GM19372 (cell line): ENCODE measurements at regions not wholly inside any gene's neighbourhood (a gene's known extent, or its start where the extent isn't known, plus 50 kb on each side); places are given as distances from the start of the nearest gene placed in this dataset.

ENCODE experiments used
- ATAC-seq: cut with Tn5 transposase; IDR thresholded peaks from one replicate; pipeline ENCODE4 v1.9.1; 2021; ENCODE audit warnings: mild to moderate bottlenecking, low read depth, moderate library complexity; ENCODE audit not compliant: unreplicated experiment

DNA sequence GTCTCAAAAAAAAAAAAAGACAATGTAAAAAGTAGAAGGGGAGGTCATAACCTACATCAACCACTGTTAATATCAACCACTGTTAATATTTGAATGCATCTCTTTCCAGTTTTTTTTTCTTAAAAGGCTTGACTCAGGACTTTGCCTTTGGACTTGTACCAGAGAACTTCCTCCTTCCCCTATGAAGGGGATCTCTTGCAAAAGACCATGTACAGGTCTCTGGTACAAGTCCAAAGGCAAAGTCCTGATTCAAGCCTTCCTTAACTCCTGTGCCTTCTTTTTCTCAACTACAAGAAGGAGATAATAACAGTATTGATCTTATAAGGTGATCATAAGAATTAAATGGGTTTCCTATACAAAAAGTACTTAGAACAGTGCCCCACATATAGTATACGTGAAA, 563.5 kb downstream of the BUD13 start:
- no peak for ATAC-seq

DNA sequence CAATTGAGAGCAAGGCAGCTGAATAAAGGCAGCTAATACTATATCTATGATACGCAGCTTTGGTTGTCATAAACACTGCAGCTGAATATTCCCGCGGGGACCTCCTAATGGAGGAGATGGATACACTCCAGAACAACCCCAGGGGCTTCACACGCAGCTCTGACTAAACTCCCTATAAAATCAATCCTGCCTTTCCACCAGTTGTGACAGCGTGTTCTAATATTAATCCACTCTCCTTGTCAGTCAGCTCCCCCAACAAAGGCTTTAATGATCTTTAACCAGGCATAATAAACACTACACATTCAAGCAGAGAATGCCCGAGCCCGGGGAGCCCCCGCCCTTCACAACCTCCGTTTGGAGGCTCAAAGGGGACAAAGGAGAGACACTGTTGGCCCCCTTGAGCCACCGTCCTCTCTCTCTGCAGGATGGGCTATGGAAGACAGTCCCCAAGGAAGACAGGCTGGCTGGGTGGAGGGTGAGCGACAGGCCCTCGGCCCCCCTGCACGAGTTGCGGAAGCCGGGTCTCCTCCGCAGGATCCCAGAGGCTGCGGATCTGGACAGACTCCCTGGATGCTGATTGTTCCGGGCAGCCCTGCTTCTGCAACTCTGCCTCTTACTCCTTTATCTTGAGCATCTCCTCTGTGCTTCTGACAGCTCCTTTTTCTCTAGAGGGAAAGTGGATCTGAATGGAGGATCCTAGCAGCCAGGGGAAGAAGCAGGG, 565.2 kb downstream of the BUD13 start:
- ATAC-seq = no peak

DNA sequence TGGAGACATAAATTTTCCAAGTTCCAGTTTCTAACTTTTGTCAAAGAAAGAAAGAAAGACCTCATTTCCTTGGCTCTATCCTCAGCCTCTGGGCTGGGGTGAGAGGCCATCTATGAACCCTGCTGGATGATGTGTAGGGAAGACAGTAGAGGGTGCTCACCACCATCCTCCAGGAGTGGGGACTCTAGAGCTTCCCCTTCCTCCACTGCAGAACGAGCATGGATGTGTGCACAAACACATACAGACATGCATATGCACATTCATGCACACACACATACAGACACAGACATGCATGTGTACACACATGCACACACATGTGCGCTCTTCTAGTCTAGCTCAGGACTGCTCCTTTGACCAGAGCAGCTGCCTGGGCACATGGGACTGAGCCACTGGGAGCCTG, 565.8 kb downstream of the BUD13 start:
- no peak for ATAC-seq

DNA sequence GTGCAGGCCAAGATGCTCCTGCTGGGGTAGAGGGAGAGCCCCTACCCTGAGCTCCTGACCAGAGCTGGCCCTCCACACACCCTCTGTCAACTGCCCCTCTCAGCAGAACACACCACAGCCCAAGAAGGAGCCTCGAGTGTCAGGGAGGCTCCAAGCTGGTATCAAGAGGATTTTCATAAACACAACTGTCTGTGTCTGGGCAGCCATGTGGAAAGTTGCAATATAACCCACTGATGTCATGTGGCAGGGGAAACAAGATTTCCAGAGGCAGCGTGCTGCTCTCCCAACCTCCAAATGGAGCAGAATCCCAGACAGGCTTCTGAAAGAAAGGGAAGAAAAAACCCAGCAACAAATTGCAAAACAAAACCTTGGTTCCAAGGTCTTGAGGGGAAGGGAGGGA, 569.9 kb downstream of the BUD13 start:
- ATAC-seq = no peak

DNA sequence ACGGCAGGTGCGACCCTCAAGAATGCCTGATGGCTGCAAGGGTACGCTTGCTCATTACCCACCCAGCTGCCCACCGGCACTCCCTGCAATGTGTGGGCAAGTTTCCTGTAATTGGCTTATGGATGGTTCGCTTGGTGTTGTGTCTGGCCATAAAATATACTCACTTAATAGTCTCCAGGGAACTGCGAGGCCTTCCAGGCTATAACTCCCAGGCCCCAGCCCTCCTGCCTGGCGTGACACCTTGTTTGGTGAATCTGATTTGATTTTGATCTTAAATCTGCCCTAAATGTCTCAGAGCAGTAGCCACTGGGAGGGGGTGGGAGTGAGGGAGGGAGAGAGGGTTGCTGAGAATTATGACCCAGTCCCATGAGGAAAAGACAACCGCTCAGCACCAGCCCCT, 572.2 kb downstream of the BUD13 start:
- no peak for ATAC-seq

DNA sequence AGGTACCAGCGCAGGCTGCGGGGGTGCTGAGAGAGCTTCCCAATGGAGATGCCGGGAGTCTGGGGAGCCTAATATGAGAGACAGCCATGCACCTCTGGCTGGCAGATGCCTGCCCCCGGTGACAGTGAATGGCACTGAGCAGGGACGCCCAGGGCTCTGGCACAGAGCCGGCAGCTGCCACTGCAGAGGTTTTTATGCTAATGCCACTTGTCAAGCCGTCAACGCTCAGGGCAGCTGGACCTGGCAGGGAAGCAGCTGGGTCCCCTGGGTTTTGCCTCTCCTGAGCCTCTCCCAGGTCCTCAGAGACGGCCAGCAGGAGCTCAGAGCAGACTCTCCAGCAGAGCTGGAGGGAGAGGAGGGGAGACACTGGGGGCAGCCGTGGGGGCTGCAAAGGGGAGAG, 573.6 kb downstream of the BUD13 start:
- ATAC-seq = no peak

DNA sequence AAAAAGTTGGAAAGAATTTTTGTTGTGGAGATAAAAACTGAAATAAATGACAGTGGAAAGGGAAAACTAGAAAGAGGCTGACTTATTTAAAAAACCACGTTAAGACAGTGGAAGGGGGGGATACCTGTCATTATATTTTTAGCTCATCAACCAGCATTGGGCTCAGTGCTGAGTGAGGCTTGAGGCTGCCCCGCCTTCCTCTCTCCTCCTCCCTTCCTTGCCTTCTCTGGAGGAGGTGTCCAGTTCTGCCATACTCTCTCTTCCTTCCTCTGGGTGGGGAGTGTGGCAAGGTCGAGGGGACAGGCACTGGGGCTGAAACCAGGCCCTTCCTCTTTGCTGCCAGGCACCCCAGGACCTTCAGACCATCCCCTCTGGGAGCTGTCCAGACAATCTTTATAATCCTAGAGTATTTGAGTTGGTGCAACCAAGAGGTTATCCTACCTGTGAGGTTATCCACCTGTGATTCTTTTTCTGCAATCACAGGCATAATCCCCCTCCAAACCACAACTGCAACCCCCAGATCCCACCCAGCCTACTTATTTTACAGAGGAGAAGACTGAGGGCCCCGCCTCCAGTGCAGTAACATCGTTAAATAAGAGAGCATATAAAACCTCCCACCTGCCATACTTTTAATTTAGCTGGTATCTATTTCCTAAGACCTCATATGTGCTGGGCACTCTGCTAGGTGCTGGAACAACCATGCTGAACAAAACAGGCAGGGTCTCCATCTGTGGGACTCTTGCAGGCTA, 578.5 kb downstream of the BUD13 start:
- ATAC-seq = no peak

DNA sequence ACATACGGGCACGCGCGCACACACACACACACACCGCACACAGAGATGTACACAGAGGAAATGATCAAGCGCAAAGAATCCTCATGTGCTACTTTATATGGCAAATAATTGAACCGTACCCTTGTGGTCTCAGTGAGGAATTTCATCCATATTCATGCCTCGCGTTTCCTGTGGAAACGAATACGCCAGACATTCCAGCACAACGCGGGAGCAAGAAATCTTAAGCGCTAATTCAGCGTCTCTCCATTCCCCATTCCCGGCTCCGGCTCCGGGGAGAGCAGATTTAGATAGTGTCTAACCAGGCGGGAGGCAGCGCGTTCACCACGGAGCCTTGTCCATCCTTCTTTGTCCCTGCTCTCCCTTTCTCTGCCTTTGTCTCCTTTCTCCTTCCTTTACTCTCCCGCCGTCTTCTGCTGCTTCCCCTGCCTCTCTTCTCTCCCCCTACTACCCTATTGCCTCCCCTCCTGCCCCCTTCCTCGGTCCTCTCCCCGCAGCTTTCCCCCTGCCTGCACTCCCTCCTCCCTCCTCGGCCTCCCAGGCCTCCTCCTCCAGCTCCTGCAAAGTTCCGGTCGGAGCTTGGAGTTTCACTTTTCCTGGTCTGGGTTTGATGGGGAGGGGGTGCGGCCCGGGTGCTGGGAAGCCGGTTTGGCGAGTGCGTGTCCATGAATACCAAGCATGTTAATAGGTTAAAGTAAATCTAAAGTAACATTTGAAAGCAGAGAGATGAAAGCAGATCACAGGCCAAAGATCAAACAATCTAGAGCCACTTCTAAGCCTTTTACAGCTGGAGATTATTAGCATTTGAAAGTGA, 579.3 kb downstream of the BUD13 start:
- no peak for ATAC-seq

DNA sequence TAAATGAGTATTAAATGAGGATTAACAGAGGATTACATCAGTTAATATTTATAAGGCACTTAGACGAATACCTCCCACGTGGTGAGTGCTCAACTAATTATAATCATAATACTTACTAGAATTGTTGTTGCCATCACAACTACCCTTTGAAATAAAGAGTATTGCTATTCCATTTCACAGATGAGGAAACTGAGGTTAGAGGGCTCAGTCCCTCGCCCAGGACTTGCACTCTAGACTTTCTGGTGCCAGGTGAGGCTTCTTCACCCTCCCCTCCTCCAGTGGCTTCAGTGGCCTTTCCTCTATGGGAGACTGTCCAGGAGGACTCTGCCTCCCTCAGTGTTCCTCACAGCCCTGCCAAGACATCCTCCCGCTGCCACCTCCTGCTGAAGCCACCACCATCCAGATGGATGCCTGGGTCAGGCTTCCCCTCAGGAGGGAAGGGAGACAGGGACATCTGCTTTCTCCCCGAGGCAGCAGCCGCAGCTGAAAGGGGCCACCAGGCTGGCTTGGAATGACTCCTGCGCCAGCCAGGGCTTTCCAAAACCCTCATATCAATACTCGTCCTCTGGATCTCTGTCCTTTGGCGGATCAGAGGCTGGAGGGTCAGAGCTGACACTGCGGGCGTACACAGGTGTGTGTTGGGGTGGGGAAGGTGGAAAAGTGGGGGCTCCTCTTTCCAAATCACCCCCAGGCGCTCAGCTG, 580.1 kb downstream of the BUD13 start:
- no peak for ATAC-seq

DNA sequence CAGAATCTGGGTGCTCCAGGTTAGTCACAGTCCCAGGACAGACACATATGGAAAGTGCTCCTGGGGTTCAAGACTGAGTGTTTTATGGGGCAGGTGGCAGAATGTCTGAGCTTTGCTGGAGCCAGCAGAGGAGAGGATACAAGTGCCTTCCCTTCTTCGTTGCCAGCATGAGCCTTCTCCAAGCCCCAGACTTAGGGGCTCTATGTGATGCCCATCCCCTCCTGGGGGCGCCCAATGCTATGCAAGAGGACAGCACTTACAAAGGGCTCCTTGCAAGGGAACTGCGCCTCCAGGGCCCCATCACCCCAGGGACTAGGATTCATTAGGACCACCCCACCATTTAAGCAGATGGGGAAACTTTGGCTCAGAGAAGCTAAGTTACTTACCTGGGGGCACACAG, 581.9 kb downstream of the BUD13 start:
- ATAC-seq = no peak

DNA sequence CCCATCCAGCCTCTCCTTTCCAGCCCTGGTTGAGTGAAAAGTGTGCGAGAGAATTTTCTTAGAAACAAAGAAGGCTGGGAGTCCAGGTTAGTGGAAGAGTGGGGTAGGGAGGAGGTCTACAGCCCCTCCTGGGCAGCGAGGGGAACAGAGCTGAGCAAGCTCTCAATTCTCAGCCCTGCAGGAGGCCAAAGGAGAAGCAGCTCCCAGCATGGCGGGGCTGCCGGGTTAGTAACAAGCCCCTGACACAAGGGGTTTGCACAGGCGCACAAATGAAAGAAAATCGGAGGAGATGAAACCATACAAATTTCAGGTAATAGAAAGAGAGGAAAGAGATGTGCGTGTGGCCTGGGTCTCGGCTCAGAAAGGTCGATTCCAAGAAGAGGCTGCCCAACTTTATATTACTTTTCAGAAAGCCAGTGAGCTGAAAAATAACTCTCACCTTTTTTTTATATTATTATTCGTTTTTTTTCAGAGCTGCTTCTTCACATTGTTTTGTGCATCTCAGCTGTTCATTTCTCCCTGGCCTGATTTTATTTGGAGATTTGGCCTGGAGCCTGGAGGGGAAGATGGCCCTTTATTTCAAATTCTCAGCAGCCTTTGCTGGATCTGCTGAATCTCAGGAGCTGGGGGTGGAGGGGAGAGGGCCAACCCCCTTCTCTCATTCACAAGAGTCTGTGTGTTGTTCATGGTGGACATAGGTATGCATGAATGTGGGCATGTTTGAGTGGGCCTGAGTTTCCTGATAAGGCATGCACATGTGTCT, 583.2 kb downstream of the BUD13 start:
- ATAC-seq = no peak

DNA sequence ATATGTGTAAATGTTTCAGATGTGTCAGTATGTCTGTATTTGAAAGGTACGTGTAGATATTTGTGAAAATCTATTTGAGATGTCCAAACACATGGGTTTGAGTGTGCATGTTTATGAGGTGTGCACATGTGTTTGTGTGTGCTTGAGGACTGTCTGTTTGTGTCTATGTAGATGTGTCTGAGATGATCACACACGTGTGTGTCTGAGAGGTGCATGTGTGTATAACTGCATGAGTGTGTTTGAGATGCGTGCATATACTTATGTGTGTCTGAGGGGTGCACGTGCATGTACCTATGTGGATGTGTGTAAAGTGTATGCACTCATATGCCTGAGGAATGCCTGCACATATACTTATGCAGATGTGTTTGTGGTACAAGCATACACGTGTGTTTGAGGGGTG, 584.4 kb downstream of the BUD13 start:
- ATAC-seq = no peak

DNA sequence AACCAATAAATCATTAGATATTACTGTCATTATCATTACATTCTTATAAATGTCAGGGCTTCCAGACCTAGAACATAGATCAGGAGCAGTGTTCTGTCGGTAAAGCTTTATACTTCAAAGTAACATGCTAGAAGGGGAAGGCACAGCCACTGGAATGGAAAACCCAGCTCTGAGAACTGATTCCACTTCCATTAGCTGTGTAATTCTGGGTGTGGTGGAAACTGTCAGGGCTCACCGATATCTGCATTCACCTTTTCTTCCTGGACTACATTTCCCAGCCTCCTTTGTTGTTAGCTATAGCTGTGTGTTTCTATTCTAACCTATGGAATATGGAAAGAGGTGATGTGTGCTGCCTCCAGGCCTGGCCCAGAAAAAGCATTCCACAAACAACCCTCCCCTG, 585.8 kb downstream of the BUD13 start:
- ATAC-seq = no peak

DNA sequence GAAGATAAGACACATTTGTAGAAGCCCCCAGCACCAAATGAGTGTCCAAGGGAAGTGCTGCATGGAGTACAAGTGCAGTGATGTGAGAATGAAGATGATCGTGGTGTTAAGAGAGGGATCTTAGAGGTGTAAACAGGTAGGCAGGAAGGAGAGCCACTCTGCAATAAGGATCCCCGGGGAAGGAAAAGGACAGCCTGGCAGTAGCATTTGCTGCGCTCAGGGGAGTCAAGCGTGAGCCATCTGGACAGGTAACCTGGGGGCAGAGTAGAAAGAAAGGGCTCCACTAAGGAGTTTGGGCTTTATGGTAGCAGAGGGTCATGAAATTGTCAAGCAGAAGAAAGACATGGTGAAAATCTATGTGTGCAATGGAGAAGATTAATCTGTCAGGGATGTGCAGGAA, 587.2 kb downstream of the BUD13 start:
- no peak for ATAC-seq

DNA sequence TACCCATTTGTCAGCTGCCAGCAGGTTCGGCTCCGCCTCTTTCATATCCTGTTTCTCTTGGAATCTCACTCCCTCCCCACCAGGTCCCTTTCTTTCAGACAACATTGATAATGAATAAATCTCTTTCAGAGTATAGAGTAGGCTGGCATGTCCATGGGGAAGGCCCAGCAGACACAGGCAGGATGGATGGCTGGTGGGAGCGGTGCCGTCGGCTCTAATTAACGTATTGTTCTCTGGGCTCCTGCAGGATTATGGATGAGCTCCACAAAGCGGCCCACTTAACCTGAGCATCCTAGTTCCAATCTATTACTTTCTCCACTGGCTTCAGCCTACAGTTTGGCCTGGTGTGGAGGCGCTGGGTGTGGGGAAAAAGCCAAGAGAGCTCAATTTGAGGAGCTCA, 588.0 kb downstream of the BUD13 start:
- no peak for ATAC-seq

DNA sequence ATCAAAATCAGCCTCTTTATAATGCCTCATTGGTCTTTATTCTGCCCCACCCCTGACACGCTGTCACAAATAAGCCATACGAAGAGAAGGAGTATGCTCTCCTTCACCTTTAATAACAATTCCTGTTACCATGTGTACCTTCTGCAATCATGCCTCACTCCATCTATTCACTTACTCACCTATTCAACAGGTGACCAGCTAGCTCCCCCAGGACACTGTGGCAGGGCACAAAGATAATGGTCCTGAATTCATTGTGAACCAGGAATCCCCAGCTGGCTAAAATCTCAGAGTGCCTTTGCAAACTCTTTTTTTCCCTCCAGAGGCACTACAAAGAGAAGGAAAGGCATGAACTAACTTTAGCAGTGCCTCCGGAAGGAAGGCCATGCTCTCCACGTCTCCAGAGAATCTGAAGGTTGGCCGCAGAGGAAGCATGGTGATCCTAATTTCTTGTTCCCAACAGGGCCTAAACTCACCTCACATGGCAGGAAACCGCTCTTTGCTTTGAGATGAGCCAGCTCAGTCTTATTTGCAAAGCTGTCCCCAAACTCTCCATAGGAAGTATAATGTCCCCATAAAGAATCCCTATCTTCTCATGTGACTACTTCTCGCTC, 590.3 kb downstream of the BUD13 start:
- no peak for ATAC-seq

DNA sequence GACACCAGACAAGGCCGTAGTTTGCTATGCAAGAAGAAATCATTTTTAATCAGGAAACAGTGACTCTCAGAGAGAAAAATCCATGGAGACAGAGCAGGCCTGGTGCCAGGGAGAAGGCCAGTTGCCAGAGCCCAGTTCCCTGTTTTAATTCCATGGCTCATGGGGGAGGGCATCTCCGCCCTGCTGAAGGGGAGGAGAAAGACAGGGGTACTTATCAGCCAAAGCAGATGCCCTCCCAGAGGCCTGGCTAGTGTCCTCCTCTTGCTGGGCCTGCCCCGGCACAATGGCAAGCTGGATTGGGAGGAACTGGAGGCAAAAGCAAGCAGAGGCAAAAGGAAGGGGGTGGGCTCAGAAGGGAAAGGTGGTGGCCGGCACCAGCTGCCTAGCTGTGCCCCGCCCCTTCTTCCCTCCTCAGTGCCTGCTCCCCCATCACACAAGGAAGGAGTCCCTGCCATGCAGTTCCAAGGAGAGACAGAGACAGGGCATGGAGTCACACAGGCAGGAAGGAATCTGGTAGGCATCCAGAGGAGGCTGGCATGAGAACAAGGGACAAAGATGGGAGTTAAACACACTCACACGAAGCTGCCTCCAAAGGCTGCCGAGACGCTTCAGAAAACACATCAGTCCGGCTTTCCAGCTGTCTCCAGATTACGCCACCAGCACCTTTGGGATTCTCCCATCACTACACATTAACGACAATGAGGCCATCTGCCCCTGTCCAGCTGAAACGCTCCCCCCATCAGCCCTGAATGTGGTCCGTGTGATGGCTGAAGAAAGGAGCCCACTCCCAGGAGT, 591.8 kb downstream of the BUD13 start:
- ATAC-seq = no peak

DNA sequence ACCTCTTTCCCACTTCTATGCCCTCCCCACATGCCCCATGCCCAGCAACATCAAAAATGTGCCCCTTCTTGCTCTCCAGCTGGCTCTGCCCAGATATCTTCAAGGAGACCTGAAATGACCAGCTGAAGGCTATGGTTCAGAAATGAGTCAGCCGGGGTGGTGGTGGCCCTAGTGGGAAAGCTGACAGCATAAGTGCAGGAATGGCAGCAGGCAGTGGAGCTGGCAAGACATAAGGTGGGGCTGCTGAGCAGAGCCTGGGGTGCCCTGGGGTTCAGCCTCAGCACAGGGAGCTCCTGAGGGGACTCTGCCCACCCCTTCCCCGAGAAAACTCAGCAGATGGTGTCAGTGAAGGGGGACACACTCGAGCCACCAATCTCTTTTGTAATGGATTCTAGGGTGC, 593.4 kb downstream of the BUD13 start:
- no peak for ATAC-seq
